ENCODE measurements at regions not wholly inside any gene's neighbourhood (a gene's known extent, or its start where the extent isn't known, plus 50 kb on each side); places are given as distances from the start of the nearest gene placed in this dataset.

- BruUV-seq (replicated peaks): no TSS peak
- H3K4me2 ChIP-seq (ENCODE audit: insufficient read depth, low read length): no peak overlapping the region
- no peaks in the 10 kb centered on the region for H3K27me3 ChIP-seq (ENCODE audit: control insufficient read depth in 2 of 2, insufficient read depth in 2 of 2, low read length in 2 of 2)
- DNase-seq (ENCODE audit: low read depth, low spot score) (no peak), FAIRE-seq (no peak)
- H3K4me1 ChIP-seq (ENCODE audit: control insufficient read depth, extremely low read depth, insufficient read depth, low read length): no peaks in the 10 kb centered on the region
- H3K27ac ChIP-seq (ENCODE audit: insufficient read depth, low read depth, low read length): no peak overlapping the region
- H4K20me1 ChIP-seq (replicated peaks; ENCODE audit: control insufficient read depth, extremely low read depth, insufficient read depth, low read length): no peaks in the 10 kb centered on the region
- no peaks in the 10 kb centered on the region for H3K36me3 ChIP-seq (ENCODE audit: control insufficient read depth in 2 of 2, extremely low read depth in 1 of 2, insufficient read depth in 2 of 2, low read length in 2 of 2)
- intact Hi-C loops (cut with micrococcal nuclease) (no loop called here), dilution Hi-C loops (cut with MboI; ENCODE audit: extremely low pct_ligation_motif_present, low sequenced_read_pairs) (no loop called here)
- no peak overlapping the region for H3K9ac ChIP-seq (replicated peaks; ENCODE audit: extremely low read depth, insufficient read depth, low read length)
- no peaks in the 10 kb centered on the region for H3K9me1 ChIP-seq (replicated peaks; ENCODE audit: control insufficient read depth, extremely low read depth, insufficient read depth, low read length)
- ChIA-PET CTCF (no interaction called here), POLR2A (no interaction called here)
- H3K79me2 ChIP-seq (ENCODE audit: control insufficient read depth, insufficient read depth, low read length): no peaks in the 10 kb centered on the region
- no peak overlapping the region for H2AFZ ChIP-seq (ENCODE audit: low read depth, low read length)
- no peak for TF ChIP-seq FOS (IDR thresholded peaks at IDR 0.05; ENCODE audit: borderline replicate concordance, insufficient read depth, low read length)
- TF ChIP-seq MYC (IDR thresholded peaks at IDR 0.05; ENCODE audit: low read depth, low read length): no peak
- no peak for TF ChIP-seq EZH2 (IDR thresholded peaks at IDR 0.05; ENCODE audit: borderline replicate concordance, low read depth, low read length, severe bottlenecking)
- TF ChIP-seq POLR2A (IDR thresholded peaks at IDR 0.05; ENCODE audit: low read depth, low read length): no peak
- no peak for TF ChIP-seq GATA2 (IDR thresholded peaks at IDR 0.05; ENCODE audit: insufficient read depth, insufficient read length, low read depth, low read length)
- TF ChIP-seq POLR2AphosphoS5 (IDR thresholded peaks at IDR 0.05; ENCODE audit: insufficient read depth, low read depth, low read length): no peak
- no peak for TF ChIP-seq JUN (IDR thresholded peaks at IDR 0.05; ENCODE audit: borderline replicate concordance, insufficient read depth, insufficient read length, low read depth)
- TF ChIP-seq, protein P1, sequence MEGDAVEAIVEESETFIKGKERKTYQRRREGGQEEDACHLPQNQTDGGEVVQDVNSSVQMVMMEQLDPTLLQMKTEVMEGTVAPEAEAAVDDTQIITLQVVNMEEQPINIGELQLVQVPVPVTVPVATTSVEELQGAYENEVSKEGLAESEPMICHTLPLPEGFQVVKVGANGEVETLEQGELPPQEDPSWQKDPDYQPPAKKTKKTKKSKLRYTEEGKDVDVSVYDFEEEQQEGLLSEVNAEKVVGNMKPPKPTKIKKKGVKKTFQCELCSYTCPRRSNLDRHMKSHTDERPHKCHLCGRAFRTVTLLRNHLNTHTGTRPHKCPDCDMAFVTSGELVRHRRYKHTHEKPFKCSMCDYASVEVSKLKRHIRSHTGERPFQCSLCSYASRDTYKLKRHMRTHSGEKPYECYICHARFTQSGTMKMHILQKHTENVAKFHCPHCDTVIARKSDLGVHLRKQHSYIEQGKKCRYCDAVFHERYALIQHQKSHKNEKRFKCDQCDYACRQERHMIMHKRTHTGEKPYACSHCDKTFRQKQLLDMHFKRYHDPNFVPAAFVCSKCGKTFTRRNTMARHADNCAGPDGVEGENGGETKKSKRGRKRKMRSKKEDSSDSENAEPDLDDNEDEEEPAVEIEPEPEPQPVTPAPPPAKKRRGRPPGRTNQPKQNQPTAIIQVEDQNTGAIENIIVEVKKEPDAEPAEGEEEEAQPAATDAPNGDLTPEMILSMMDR (IDR thresholded peaks at IDR 0.05; ENCODE audit: extremely low read depth in 1 of 2, insufficient read depth in 1 of 2, low read depth in 1 of 2, low read length in 2 of 2): no peak
- H3K4me3 ChIP-seq (replicated peaks in 1 of 3; ENCODE audit: insufficient read depth in 1 of 3, low read depth in 1 of 3, low read length in 3 of 3): no peak overlapping the region
- no peaks in the 10 kb centered on the region for H3K9me3 ChIP-seq (replicated peaks; ENCODE audit: control insufficient read depth, insufficient read depth, low read length)
These were observed 718.4 kb upstream of the API5 start for GRCh38 chr11:42593441-42593840.

Data from endothelial cell of umbilical vein (primary cell).